ENCODE measurements at regions not wholly inside any gene's neighbourhood (a gene's known extent, or its start where the extent isn't known, plus 50 kb on each side); places are given as distances from the start of the nearest gene placed in this dataset.

- Histone ChIP-seq H3K4me1 (ENCODE audit: control insufficient read depth, insufficient read depth, low read length, poor library complexity, severe bottlenecking) (no peaks in the 10 kb centered on the region), H3K4me3 (ENCODE audit: insufficient read depth, low read depth, low read length, poor library complexity, severe bottlenecking) (no peak overlapping the region), H3K27ac (ENCODE audit: insufficient read depth, low read length, poor library complexity, severe bottlenecking) (no peak overlapping the region), H3K27me3 (replicated peaks; ENCODE audit: control insufficient read depth, insufficient read depth, low read length, poor library complexity, severe bottlenecking) (no peaks in the 10 kb centered on the region), H3K36me3 (ENCODE audit: control insufficient read depth, insufficient read depth, low read length) (no peaks in the 10 kb centered on the region), H3K9me3 (ENCODE audit: control insufficient read depth, low read length) (no peaks in the 10 kb centered on the region)
- DNase-seq, result no peak
These were observed 68.7 kb upstream of the RAD23B start for GRCh38 chr9:107214381-107214780.

- Histone ChIP-seq H3K27ac (ENCODE audit: insufficient read depth, low read length, poor library complexity, severe bottlenecking) (no peak overlapping the region), H3K9me3 (ENCODE audit: control insufficient read depth, low read length) (no peaks in the 10 kb centered on the region), H3K36me3 (ENCODE audit: control insufficient read depth, insufficient read depth, low read length) (no peaks in the 10 kb centered on the region), H3K4me1 (ENCODE audit: control insufficient read depth, insufficient read depth, low read length, poor library complexity, severe bottlenecking) (no peaks in the 10 kb centered on the region), H3K27me3 (replicated peaks; ENCODE audit: control insufficient read depth, insufficient read depth, low read length, poor library complexity, severe bottlenecking) (no peaks in the 10 kb centered on the region), H3K4me3 (ENCODE audit: insufficient read depth, low read depth, low read length, poor library complexity, severe bottlenecking) (no peak overlapping the region)
- no peak for DNase-seq
These were observed 68.2 kb upstream of the RAD23B start for GRCh38 chr9:107214915-107215314.

- no peak for DNase-seq
- no peaks in the 10 kb centered on the region for H3K27me3 ChIP-seq (replicated peaks; ENCODE audit: control insufficient read depth, insufficient read depth, low read length, poor library complexity, severe bottlenecking)
- H3K36me3 ChIP-seq (ENCODE audit: control insufficient read depth, insufficient read depth, low read length), result no peaks in the 10 kb centered on the region
- no peak overlapping the region for H3K27ac ChIP-seq (ENCODE audit: insufficient read depth, low read length, poor library complexity, severe bottlenecking)
- H3K4me3 ChIP-seq (ENCODE audit: insufficient read depth, low read depth, low read length, poor library complexity, severe bottlenecking), result no peak overlapping the region
- no peaks in the 10 kb centered on the region for H3K4me1 ChIP-seq (ENCODE audit: control insufficient read depth, insufficient read depth, low read length, poor library complexity, severe bottlenecking)
- H3K9me3 ChIP-seq (ENCODE audit: control insufficient read depth, low read length), result no peaks in the 10 kb centered on the region
These were observed 67.7 kb upstream of the RAD23B start for GRCh38 chr9:107215381-107215780.

- no peak overlapping the region for H3K27ac ChIP-seq (ENCODE audit: insufficient read depth, low read length, poor library complexity, severe bottlenecking)
- H3K4me1 ChIP-seq (ENCODE audit: control insufficient read depth, insufficient read depth, low read length, poor library complexity, severe bottlenecking), result no peaks in the 10 kb centered on the region
- no peaks in the 10 kb centered on the region for H3K36me3 ChIP-seq (ENCODE audit: control insufficient read depth, insufficient read depth, low read length)
- H3K4me3 ChIP-seq (ENCODE audit: insufficient read depth, low read depth, low read length, poor library complexity, severe bottlenecking), result no peak overlapping the region
- H3K27me3 ChIP-seq (replicated peaks; ENCODE audit: control insufficient read depth, insufficient read depth, low read length, poor library complexity, severe bottlenecking), result no peaks in the 10 kb centered on the region
- H3K9me3 ChIP-seq (ENCODE audit: control insufficient read depth, low read length), result no peaks in the 10 kb centered on the region
- no peak for DNase-seq
These were observed 66.8 kb upstream of the RAD23B start for GRCh38 chr9:107216329-107216728.

- Histone ChIP-seq H3K9me3 (ENCODE audit: control insufficient read depth, low read length) (no peaks in the 10 kb centered on the region), H3K4me1 (ENCODE audit: control insufficient read depth, insufficient read depth, low read length, poor library complexity, severe bottlenecking) (no peaks in the 10 kb centered on the region), H3K27ac (ENCODE audit: insufficient read depth, low read length, poor library complexity, severe bottlenecking) (no peak overlapping the region), H3K4me3 (ENCODE audit: insufficient read depth, low read depth, low read length, poor library complexity, severe bottlenecking) (no peak overlapping the region), H3K36me3 (ENCODE audit: control insufficient read depth, insufficient read depth, low read length) (no peaks in the 10 kb centered on the region), H3K27me3 (replicated peaks; ENCODE audit: control insufficient read depth, insufficient read depth, low read length, poor library complexity, severe bottlenecking) (no peaks in the 10 kb centered on the region)
- no peak for DNase-seq
These were observed 64.1 kb upstream of the RAD23B start for GRCh38 chr9:107218829-107219485.

- Histone ChIP-seq H3K27me3 (replicated peaks; ENCODE audit: control insufficient read depth, insufficient read depth, low read length, poor library complexity, severe bottlenecking) (no peaks in the 10 kb centered on the region), H3K27ac (ENCODE audit: insufficient read depth, low read length, poor library complexity, severe bottlenecking) (no peak overlapping the region), H3K4me1 (ENCODE audit: control insufficient read depth, insufficient read depth, low read length, poor library complexity, severe bottlenecking) (no peaks in the 10 kb centered on the region), H3K4me3 (ENCODE audit: insufficient read depth, low read depth, low read length, poor library complexity, severe bottlenecking) (no peak overlapping the region), H3K36me3 (ENCODE audit: control insufficient read depth, insufficient read depth, low read length) (no peaks in the 10 kb centered on the region), H3K9me3 (ENCODE audit: control insufficient read depth, low read length) (no peaks in the 10 kb centered on the region)
- no peak for DNase-seq
These were observed 63.5 kb upstream of the RAD23B start for GRCh38 chr9:107219486-107220077.

GRCh38 chr9:107221321-107221720 is 61.8 kb upstream of the RAD23B start:
- no peaks in the 10 kb centered on the region for H3K27me3 ChIP-seq (replicated peaks; ENCODE audit: control insufficient read depth, insufficient read depth, low read length, poor library complexity, severe bottlenecking)
- H3K9me3 ChIP-seq (ENCODE audit: control insufficient read depth, low read length), result no peaks in the 10 kb centered on the region
- no peaks in the 10 kb centered on the region for H3K36me3 ChIP-seq (ENCODE audit: control insufficient read depth, insufficient read depth, low read length)
- no peak overlapping the region for H3K4me3 ChIP-seq (ENCODE audit: insufficient read depth, low read depth, low read length, poor library complexity, severe bottlenecking)
- DNase-seq, result no peak
- H3K27ac ChIP-seq (ENCODE audit: insufficient read depth, low read length, poor library complexity, severe bottlenecking), result no peak overlapping the region
- no peaks in the 10 kb centered on the region for H3K4me1 ChIP-seq (ENCODE audit: control insufficient read depth, insufficient read depth, low read length, poor library complexity, severe bottlenecking)

- no peaks in the 10 kb centered on the region for H3K36me3 ChIP-seq (ENCODE audit: control insufficient read depth, insufficient read depth, low read length)
- H3K27ac ChIP-seq (ENCODE audit: insufficient read depth, low read length, poor library complexity, severe bottlenecking), result no peak overlapping the region
- no peaks in the 10 kb centered on the region for H3K4me1 ChIP-seq (ENCODE audit: control insufficient read depth, insufficient read depth, low read length, poor library complexity, severe bottlenecking)
- H3K4me3 ChIP-seq (ENCODE audit: insufficient read depth, low read depth, low read length, poor library complexity, severe bottlenecking), result no peak overlapping the region
- DNase-seq, result no peak
- H3K9me3 ChIP-seq (ENCODE audit: control insufficient read depth, low read length), result no peaks in the 10 kb centered on the region
- no peaks in the 10 kb centered on the region for H3K27me3 ChIP-seq (replicated peaks; ENCODE audit: control insufficient read depth, insufficient read depth, low read length, poor library complexity, severe bottlenecking)
These were observed 61.0 kb upstream of the RAD23B start for GRCh38 chr9:107222020-107222522.

GRCh38 chr9:107223381-107223780 is 59.7 kb upstream of the RAD23B start:
- H3K36me3 ChIP-seq (ENCODE audit: control insufficient read depth, insufficient read depth, low read length), result no peaks in the 10 kb centered on the region
- H3K27me3 ChIP-seq (replicated peaks; ENCODE audit: control insufficient read depth, insufficient read depth, low read length, poor library complexity, severe bottlenecking), result no peaks in the 10 kb centered on the region
- DNase-seq, result no peak
- H3K27ac ChIP-seq (ENCODE audit: insufficient read depth, low read length, poor library complexity, severe bottlenecking), result no peak overlapping the region
- H3K9me3 ChIP-seq (ENCODE audit: control insufficient read depth, low read length), result no peaks in the 10 kb centered on the region
- no peaks in the 10 kb centered on the region for H3K4me1 ChIP-seq (ENCODE audit: control insufficient read depth, insufficient read depth, low read length, poor library complexity, severe bottlenecking)
- no peak overlapping the region for H3K4me3 ChIP-seq (ENCODE audit: insufficient read depth, low read depth, low read length, poor library complexity, severe bottlenecking)

- Histone ChIP-seq H3K27ac (ENCODE audit: insufficient read depth, low read length, poor library complexity, severe bottlenecking) (no peak overlapping the region), H3K9me3 (ENCODE audit: control insufficient read depth, low read length) (no peaks in the 10 kb centered on the region), H3K36me3 (ENCODE audit: control insufficient read depth, insufficient read depth, low read length) (no peaks in the 10 kb centered on the region), H3K4me3 (ENCODE audit: insufficient read depth, low read depth, low read length, poor library complexity, severe bottlenecking) (no peak overlapping the region), H3K27me3 (replicated peaks; ENCODE audit: control insufficient read depth, insufficient read depth, low read length, poor library complexity, severe bottlenecking) (no peaks in the 10 kb centered on the region), H3K4me1 (ENCODE audit: control insufficient read depth, insufficient read depth, low read length, poor library complexity, severe bottlenecking) (no peaks in the 10 kb centered on the region)
- DNase-seq, result no peak
These were observed 58.8 kb upstream of the RAD23B start for GRCh38 chr9:107224252-107224651.

All from effector memory CD4-positive, alpha-beta T cell (primary cell).